ENCODE measurements at regions not wholly inside any gene's neighbourhood (a gene's known extent, or its start where the extent isn't known, plus 50 kb on each side); places are given as distances from the start of the nearest gene placed in this dataset.

- no peaks in the 10 kb centered on the region for H3K36me3 ChIP-seq (ENCODE audit: control insufficient read depth in 1 of 2, insufficient read depth in 2 of 2, low read length in 2 of 2)
- no peak for TF ChIP-seq SRF (IDR thresholded peaks at IDR 0.05; ENCODE audit: low read depth)
- TF ChIP-seq RAD21 (IDR thresholded peaks at IDR 0.05; ENCODE audit: low read depth): no peak
- no peak for TF ChIP-seq FOSL1 (IDR thresholded peaks at IDR 0.05; ENCODE audit: low read depth)
- no peak for TF ChIP-seq ELF1 (IDR thresholded peaks at IDR 0.05; ENCODE audit: borderline replicate concordance, low read depth)
- no peak for TF ChIP-seq POLR2A (IDR thresholded peaks at IDR 0.05; ENCODE audit: borderline replicate concordance, extremely low read depth, insufficient read depth, insufficient read length)
- TF ChIP-seq EGR1 (IDR thresholded peaks at IDR 0.05; ENCODE audit: low read depth): no peak
- no peak for TF ChIP-seq YY1 (IDR thresholded peaks at IDR 0.05; ENCODE audit: extremely low read depth, insufficient replicate concordance, low read depth, low read length)
- TF ChIP-seq SIN3A (IDR thresholded peaks at IDR 0.05; ENCODE audit: low read depth): no peak
- no peak for TF ChIP-seq TCF7L2 (IDR thresholded peaks at IDR 0.05; ENCODE audit: borderline replicate concordance, extremely low read depth, insufficient read depth, insufficient read length)
- no TSS peak for BruUV-seq (replicated peaks)
- intact Hi-C loops (cut with micrococcal nuclease): no loop called here
- no peak overlapping the region for H3K4me2 ChIP-seq (ENCODE audit: low read length)
- peaks cover 33 to 36% of the 10 kb centered on the region in 2 experiments; a peak in 3 of 4 replicates for H3K9me3 ChIP-seq (ENCODE audit: control insufficient read depth in 1 of 2, insufficient read depth in 1 of 2, low read depth in 1 of 2, low read length in 2 of 2)
- no peak overlapping the region for H3K4me3 ChIP-seq (replicated peaks in 1 of 2; ENCODE audit: low read depth in 1 of 2, low read length in 2 of 2)
- no peak overlapping the region for H2AFZ ChIP-seq (ENCODE audit: low read depth, low read length, poor library complexity, severe bottlenecking)
- ChIA-PET CTCF (no interaction called here), RAD21 (ENCODE audit: low non-redundant PET in 1 of 2, low total read pairs in 2 of 2, uncharacterized antibody in 2 of 2, unreplicated experiment in 2 of 2) (no interaction called here), POLR2A (no interaction called here)
- H3K27ac ChIP-seq (ENCODE audit: low read depth, low read length): no peak overlapping the region
- no peak for DNase-seq (ENCODE audit: low read depth, low spot score)
- H3K79me2 ChIP-seq (ENCODE audit: insufficient read depth, low read length): no peaks in the 10 kb centered on the region
- H3K4me1 ChIP-seq (ENCODE audit: control insufficient read depth in 1 of 2, insufficient read depth in 2 of 2, low read length in 2 of 2): no peaks in the 10 kb centered on the region
- no peaks in the 10 kb centered on the region for H4K20me1 ChIP-seq (ENCODE audit: insufficient read depth)
- no peak for ATAC-seq
- no peak overlapping the region for H3K9ac ChIP-seq (ENCODE audit: low read length)
- no peaks in the 10 kb centered on the region for H3K27me3 ChIP-seq (ENCODE audit: insufficient read depth, low read length)
- H3K9me2 ChIP-seq (ENCODE audit: insufficient read depth): no peaks in the 10 kb centered on the region
Measured at GRCh38 chr18:5646739-5647138, 102.9 kb upstream of the EPB41L3 start.

DNA sequence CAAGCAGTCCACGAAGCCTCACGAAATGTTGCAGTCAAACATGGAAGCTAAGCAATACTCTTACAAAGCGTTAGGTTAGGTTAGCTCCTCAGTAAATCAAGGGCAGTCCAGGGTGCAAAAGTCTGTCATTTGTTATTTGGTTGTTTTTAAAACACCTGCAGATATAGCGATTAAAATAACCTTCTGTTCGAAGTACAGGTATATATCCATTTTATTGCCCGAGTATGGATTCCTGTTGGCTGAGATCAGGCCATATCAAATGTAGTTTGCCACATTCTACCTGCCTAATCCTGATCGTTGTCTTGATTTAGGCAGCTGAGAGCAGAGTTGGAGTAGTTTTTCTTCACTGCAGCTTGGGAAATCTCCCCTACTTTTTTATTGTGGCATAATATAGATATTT is 99.5 kb upstream of the EPB41L3 start:
- no peak overlapping the region for H2AFZ ChIP-seq (ENCODE audit: low read depth, low read length, poor library complexity, severe bottlenecking)
- peaks cover 20 to 44% of the 10 kb centered on the region in 2 experiments; a peak in 2 of 4 replicates for H3K9me3 ChIP-seq (ENCODE audit: control insufficient read depth in 1 of 2, insufficient read depth in 1 of 2, low read depth in 1 of 2, low read length in 2 of 2)
- no TSS peak for BruUV-seq (replicated peaks)
- no peak for DNase-seq (ENCODE audit: low read depth, low spot score)
- no peaks in the 10 kb centered on the region for H4K20me1 ChIP-seq (ENCODE audit: insufficient read depth)
- RAD21 ChIA-PET (ENCODE audit: low non-redundant PET in 1 of 2, low total read pairs in 2 of 2, uncharacterized antibody in 2 of 2, unreplicated experiment in 2 of 2): no interaction called here
- no peaks in the 10 kb centered on the region for H3K36me3 ChIP-seq (ENCODE audit: control insufficient read depth in 1 of 2, insufficient read depth in 2 of 2, low read length in 2 of 2)
- TF ChIP-seq REST (IDR thresholded peaks at IDR 0.05; ENCODE audit: low read depth): no peak
- TF ChIP-seq, protein P1, sequence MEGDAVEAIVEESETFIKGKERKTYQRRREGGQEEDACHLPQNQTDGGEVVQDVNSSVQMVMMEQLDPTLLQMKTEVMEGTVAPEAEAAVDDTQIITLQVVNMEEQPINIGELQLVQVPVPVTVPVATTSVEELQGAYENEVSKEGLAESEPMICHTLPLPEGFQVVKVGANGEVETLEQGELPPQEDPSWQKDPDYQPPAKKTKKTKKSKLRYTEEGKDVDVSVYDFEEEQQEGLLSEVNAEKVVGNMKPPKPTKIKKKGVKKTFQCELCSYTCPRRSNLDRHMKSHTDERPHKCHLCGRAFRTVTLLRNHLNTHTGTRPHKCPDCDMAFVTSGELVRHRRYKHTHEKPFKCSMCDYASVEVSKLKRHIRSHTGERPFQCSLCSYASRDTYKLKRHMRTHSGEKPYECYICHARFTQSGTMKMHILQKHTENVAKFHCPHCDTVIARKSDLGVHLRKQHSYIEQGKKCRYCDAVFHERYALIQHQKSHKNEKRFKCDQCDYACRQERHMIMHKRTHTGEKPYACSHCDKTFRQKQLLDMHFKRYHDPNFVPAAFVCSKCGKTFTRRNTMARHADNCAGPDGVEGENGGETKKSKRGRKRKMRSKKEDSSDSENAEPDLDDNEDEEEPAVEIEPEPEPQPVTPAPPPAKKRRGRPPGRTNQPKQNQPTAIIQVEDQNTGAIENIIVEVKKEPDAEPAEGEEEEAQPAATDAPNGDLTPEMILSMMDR (IDR thresholded peaks at IDR 0.05 in 2 of 3, conservative IDR thresholded peaks at IDR 0.05 in 1 of 3; ENCODE audit: borderline replicate concordance in 1 of 3, insufficient read depth in 1 of 3, low read depth in 2 of 3, low read length in 2 of 3): no peak
- no peak for TF ChIP-seq CEBPB (IDR thresholded peaks at IDR 0.05; ENCODE audit: low read depth)
- no peak for TF ChIP-seq JUND (IDR thresholded peaks at IDR 0.05)
- TF ChIP-seq, protein P2, sequence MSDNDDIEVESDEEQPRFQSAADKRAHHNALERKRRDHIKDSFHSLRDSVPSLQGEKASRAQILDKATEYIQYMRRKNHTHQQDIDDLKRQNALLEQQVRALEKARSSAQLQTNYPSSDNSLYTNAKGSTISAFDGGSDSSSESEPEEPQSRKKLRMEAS (IDR thresholded peaks at IDR 0.05): no peak
- no peak for TF ChIP-seq SRF (IDR thresholded peaks at IDR 0.05; ENCODE audit: low read depth)
- no peak for TF ChIP-seq ZFX (IDR thresholded peaks at IDR 0.05)
- no peak for TF ChIP-seq ELF1 (IDR thresholded peaks at IDR 0.05; ENCODE audit: borderline replicate concordance, low read depth)
- no peak for TF ChIP-seq EGR1 (IDR thresholded peaks at IDR 0.05; ENCODE audit: low read depth)
- no peak for TF ChIP-seq YY1 (IDR thresholded peaks at IDR 0.05; ENCODE audit: extremely low read depth, insufficient replicate concordance, low read depth, low read length)
- no peak for ATAC-seq
- H3K79me2 ChIP-seq (ENCODE audit: insufficient read depth, low read length): no peaks in the 10 kb centered on the region
- intact Hi-C loops (cut with micrococcal nuclease): no loop called here
- no peaks in the 10 kb centered on the region for H3K4me1 ChIP-seq (ENCODE audit: control insufficient read depth in 1 of 2, insufficient read depth in 2 of 2, low read length in 2 of 2)
- H3K27ac ChIP-seq (ENCODE audit: low read depth, low read length): no peak overlapping the region
- H3K4me2 ChIP-seq (ENCODE audit: low read length): no peak overlapping the region
- POLR2A ChIA-PET: no interaction called here
- no peak overlapping the region for H3K4me3 ChIP-seq (replicated peaks in 1 of 2; ENCODE audit: low read depth in 1 of 2, low read length in 2 of 2)
- H3K9me2 ChIP-seq (ENCODE audit: insufficient read depth): no peaks in the 10 kb centered on the region
- no peak overlapping the region for H3K9ac ChIP-seq (ENCODE audit: low read length)
- H3K27me3 ChIP-seq (ENCODE audit: insufficient read depth, low read length): no peaks in the 10 kb centered on the region
- CTCF ChIA-PET: no interaction called here
